HEK293 (cell line): ENCODE measurements at regions not wholly inside any gene's neighbourhood (a gene's known extent, or its start where the extent isn't known, plus 50 kb on each side); places are given as distances from the start of the nearest gene placed in this dataset.

Experiments
- CTCF ChIA-PET: fragments of 350-600 bp; formaldehyde crosslinking; extraction: SDS; loops from one replicate; lab custom pipeline; 2021; ENCODE audit warnings: antibody characterized with exemption; lab: Yijun Ruan, JAX
- POLR2A ChIA-PET: fragments of 300-600 bp; formaldehyde crosslinking; extraction: SDS; loops from one replicate; lab custom pipeline; 2020; ENCODE audit warnings: antibody characterized with exemption, inconsistent platforms; lab: Yijun Ruan, JAX
- H3K27ac ChIP-seq: fragments of 200-500 bp; sonication (Bioruptor generic); 2 replicates; pipeline ENCODE4 v1.5.1; 2014; ENCODE audit warnings: low read depth, low read length, control low read depth, inconsistent platforms; ENCODE audit errors: extremely low read depth
- H3K36me3 ChIP-seq, 2 experiments: fragments of 200-500 bp in 1 of 2; sonication (Bioruptor generic) in 1 of 2; 1 replicate in 1 of 2; 2 replicates in 1 of 2; pipeline ENCODE4 v1.5.1; 2014 to 2017; ENCODE audit warnings: inconsistent platforms in 2 of 2, low read length in 2 of 2; ENCODE audit not compliant: control insufficient read depth in 2 of 2, insufficient read depth in 1 of 2
- H3K4me1 ChIP-seq: fragments of 200-500 bp; sonication (Bioruptor generic); 2 replicates; pipeline ENCODE4 v1.5.1; 2014; ENCODE audit warnings: mild to moderate bottlenecking, low read length, inconsistent platforms; ENCODE audit not compliant: control insufficient read depth, insufficient read depth
- H3K4me3 ChIP-seq: 2 replicates; pipeline ENCODE4 v1.5.1; 2011; ENCODE audit warnings: low read depth, mild to moderate bottlenecking, control low read depth, low read length, moderate library complexity
- H3K9me3 ChIP-seq: fragments of 200-500 bp; sonication (Bioruptor generic); 2 replicates; pipeline ENCODE4 v1.5.1; 2014; ENCODE audit warnings: low read depth, low read length, inconsistent platforms; ENCODE audit not compliant: control insufficient read depth, insufficient read depth
- GFI1B ChIP-seq: fragments of 450-650 bp; formaldehyde crosslinking; IDR thresholded peaks from 2 replicates; pipeline ENCODE4 v1.5.1; 2016; ENCODE audit warnings: missing biosample characterization, missing genetic modification characterization
- GLIS1 ChIP-seq: fragments of 450-650 bp; formaldehyde crosslinking; IDR thresholded peaks from 2 replicates; pipeline ENCODE4 v1.5.1; 2016; ENCODE audit warnings: missing biosample characterization, missing genetic modification characterization
- INSM2 ChIP-seq: fragments of 450-650 bp; formaldehyde crosslinking; IDR thresholded peaks from 2 replicates; pipeline ENCODE4 v1.5.1; 2016; ENCODE audit warnings: missing biosample characterization, missing genetic modification characterization
- MZF1 ChIP-seq: fragments of 450-650 bp; formaldehyde crosslinking; IDR thresholded peaks from 2 replicates; pipeline ENCODE4 v1.5.1; 2017; ENCODE audit warnings: missing biosample characterization, missing genetic modification characterization, borderline replicate concordance
- OSR2 ChIP-seq: fragments of 450-650 bp; formaldehyde crosslinking; IDR thresholded peaks from 2 replicates; pipeline ENCODE4 v1.5.1; 2016; ENCODE audit warnings: missing biosample characterization, missing genetic modification characterization
- PRDM2 ChIP-seq: fragments of 450-650 bp; formaldehyde crosslinking; IDR thresholded peaks from 2 replicates; pipeline ENCODE4 v1.5.1; 2016; ENCODE audit warnings: missing biosample characterization, missing genetic modification characterization, borderline replicate concordance
- YY1 ChIP-seq: fragments of 450-650 bp; formaldehyde crosslinking; IDR thresholded peaks from 2 replicates; pipeline ENCODE4 v1.5.1; 2018; ENCODE audit warnings: missing biosample characterization, missing genetic modification characterization
- ZBTB1 ChIP-seq: fragments of 450-650 bp; formaldehyde crosslinking; IDR thresholded peaks from 2 replicates; pipeline ENCODE4 v1.5.1; 2016; ENCODE audit warnings: missing biosample characterization, missing genetic modification characterization
- ZBTB7A ChIP-seq: fragments of 450-650 bp; formaldehyde crosslinking; IDR thresholded peaks from 2 replicates; pipeline ENCODE4 v1.5.1; 2016; ENCODE audit warnings: low read depth, missing biosample characterization, missing genetic modification characterization
- ZFP41 ChIP-seq: fragments of 450-650 bp; formaldehyde crosslinking; IDR thresholded peaks from 2 replicates; pipeline ENCODE4 v1.5.1; 2016; ENCODE audit warnings: missing biosample characterization, missing genetic modification characterization, borderline replicate concordance
- ZNF112 ChIP-seq: fragments of 450-650 bp; formaldehyde crosslinking; IDR thresholded peaks from 2 replicates; pipeline ENCODE4 v1.5.0; 2017; ENCODE audit warnings: missing biosample characterization, missing genetic modification characterization
- ZNF121 ChIP-seq: fragments of 450-650 bp; formaldehyde crosslinking; IDR thresholded peaks from 2 replicates; pipeline ENCODE4 v1.5.1; 2016; ENCODE audit warnings: missing biosample characterization, missing genetic modification characterization
- ZNF140 ChIP-seq: fragments of 450-650 bp; formaldehyde crosslinking; IDR thresholded peaks from 2 replicates; pipeline ENCODE4 v1.5.1; 2016; ENCODE audit warnings: missing biosample characterization, missing genetic modification characterization
- ZNF16 ChIP-seq: fragments of 450-650 bp; formaldehyde crosslinking; IDR thresholded peaks from 2 replicates; pipeline ENCODE4 v1.5.1; 2016; ENCODE audit warnings: low read depth, missing biosample characterization, missing genetic modification characterization
- ZNF174 ChIP-seq: fragments of 450-650 bp; formaldehyde crosslinking; IDR thresholded peaks from 2 replicates; pipeline ENCODE4 v1.5.0; 2017; ENCODE audit warnings: missing biosample characterization, mild to moderate bottlenecking, missing genetic modification characterization
- ZNF202 ChIP-seq: fragments of 450-650 bp; formaldehyde crosslinking; IDR thresholded peaks from 2 replicates; pipeline ENCODE4 v1.5.1; 2016; ENCODE audit warnings: missing biosample characterization, missing genetic modification characterization, borderline replicate concordance
- ZNF211 ChIP-seq: fragments of 450-650 bp; formaldehyde crosslinking; IDR thresholded peaks from 2 replicates; pipeline ENCODE4 v1.5.1; 2016; ENCODE audit warnings: low read depth, missing biosample characterization, missing genetic modification characterization
- ZNF239 ChIP-seq: fragments of 450-650 bp; formaldehyde crosslinking; IDR thresholded peaks from 2 replicates; pipeline ENCODE4 v1.5.1; 2016; ENCODE audit warnings: missing biosample characterization, missing genetic modification characterization
- ZNF26 ChIP-seq: fragments of 450-650 bp; formaldehyde crosslinking; IDR thresholded peaks from 2 replicates; pipeline ENCODE4 v1.5.1; 2016; ENCODE audit warnings: missing biosample characterization, missing genetic modification characterization
- ZNF324 ChIP-seq: fragments of 450-650 bp; formaldehyde crosslinking; IDR thresholded peaks from 2 replicates; pipeline ENCODE4 v1.5.1; 2016; ENCODE audit warnings: missing biosample characterization, missing genetic modification characterization
- ZNF404 ChIP-seq: fragments of 450-650 bp; formaldehyde crosslinking; IDR thresholded peaks from 2 replicates; pipeline ENCODE4 v1.5.1; 2017; ENCODE audit warnings: missing biosample characterization, missing genetic modification characterization
- ZNF530 ChIP-seq: fragments of 450-650 bp; formaldehyde crosslinking; IDR thresholded peaks from 2 replicates; pipeline ENCODE4 v1.5.1; 2016; ENCODE audit warnings: low read depth, missing biosample characterization, missing genetic modification characterization
- ZNF626 ChIP-seq: fragments of 450-650 bp; sonication (Bioruptor Pico); formaldehyde crosslinking; IDR thresholded peaks from 2 replicates; pipeline ENCODE4 v1.5.1; 2018; ENCODE audit warnings: missing biosample characterization, missing genetic modification characterization, inconsistent platforms
- ZNF660 ChIP-seq: fragments of 450-650 bp; IDR thresholded peaks from 2 replicates; pipeline ENCODE4 v1.5.1; 2018; ENCODE audit warnings: missing biosample characterization, mild to moderate bottlenecking, missing genetic modification characterization
- ZNF677 ChIP-seq: fragments of 450-650 bp; IDR thresholded peaks from 2 replicates; pipeline ENCODE4 v1.5.0; 2018; ENCODE audit warnings: missing biosample characterization, mild to moderate bottlenecking, missing genetic modification characterization, moderate library complexity
- ZNF707 ChIP-seq: fragments of 450-650 bp; formaldehyde crosslinking; IDR thresholded peaks from 2 replicates; pipeline ENCODE4 v1.5.1; 2016; ENCODE audit warnings: missing biosample characterization, missing genetic modification characterization
- ZNF785 ChIP-seq: fragments of 450-650 bp; formaldehyde crosslinking; IDR thresholded peaks from 2 replicates; pipeline ENCODE4 v1.5.1; 2016; ENCODE audit warnings: missing biosample characterization, missing genetic modification characterization
- ZSCAN5A ChIP-seq: fragments of 450-650 bp; formaldehyde crosslinking; IDR thresholded peaks from 2 replicates; pipeline ENCODE4 v1.5.1; 2016; ENCODE audit warnings: missing biosample characterization, missing genetic modification characterization

- Histone ChIP-seq H3K9me3 (no peaks in the 10 kb centered on the region), H3K27ac (no peak overlapping the region), H3K4me1 (no peaks in the 10 kb centered on the region), H3K4me3 (no peak overlapping the region)
- CTCF ChIA-PET, result interaction anchor here (6.0 kb wide), 1 partner anchor 239 kb away, joined by 91 read pairs; no protein-coding TSS in a partner anchor
- TF ChIP-seq ZNF404 (tag by site-specific recombination) (no peak), ZNF239 (tag by site-specific recombination) (no peak), ZBTB1 (no peak), ZNF26 (tag by site-specific recombination) (no peak), OSR2 (no peak), ZNF112 (tag by site-specific recombination) (no peak), ZNF677 (tag by site-specific recombination) (no peak), INSM2 (tag by site-specific recombination) (no peak), ZNF16 (tag by site-specific recombination) (no peak), ZNF324 (tag by site-specific recombination) (no peak), ZNF785 (tag by site-specific recombination) (no peak)
- TF ChIP-seq, all 188 proteins: peak for 0
- H3K36me3 ChIP-seq, result no peaks in the 10 kb centered on the region
- POLR2A ChIA-PET, result no interaction called here
Observed at GRCh38 chr20:5445611-5446010, 128.9 kb upstream of the PROKR2 start.

- H3K27ac ChIP-seq, result no peak overlapping the region
- POLR2A ChIA-PET, result no interaction called here
- TF ChIP-seq ZNF211 (tag by site-specific recombination), result no peak
- TF ChIP-seq MZF1 (tag by site-specific recombination), result no peak
- no peak for TF ChIP-seq ZNF626 (tag by site-specific recombination)
- no peak for TF ChIP-seq GFI1B
- TF ChIP-seq ZNF121 (tag by site-specific recombination), result no peak
- TF ChIP-seq ZNF174 (tag by site-specific recombination), result no peak
- TF ChIP-seq ZNF140 (tag by site-specific recombination), result no peak
- no peak for TF ChIP-seq ZNF660 (tag by site-specific recombination)
- TF ChIP-seq YY1 (tag by site-specific recombination), result no peak
- no peak for TF ChIP-seq ZFP41 (tag by site-specific recombination)
- TF ChIP-seq ZSCAN5A, result no peak
- TF ChIP-seq ZNF707 (tag by site-specific recombination), result no peak
- TF ChIP-seq ZBTB7A (tag by site-specific recombination), result no peak
- TF ChIP-seq GLIS1 (tag by site-specific recombination), result no peak
- TF ChIP-seq ZNF530, result no peak
- TF ChIP-seq ZNF202 (tag by site-specific recombination), result no peak
- no peak for TF ChIP-seq PRDM2 (tag by site-specific recombination)
- H3K36me3 ChIP-seq, result no peaks in the 10 kb centered on the region
- H3K4me1 ChIP-seq, result no peaks in the 10 kb centered on the region
- no peaks in the 10 kb centered on the region for H3K9me3 ChIP-seq
- H3K4me3 ChIP-seq, result no peak overlapping the region
- CTCF ChIA-PET, result interaction anchor here (0.8 to 1.7 kb wide), 2 partner anchors 219 to 237 kb away, joined by 5 to 8 read pairs; no protein-coding TSS in a partner anchor
Observed at GRCh38 chr20:5442101-5442500, 125.3 kb upstream of the PROKR2 start.
